ENCODE measurements at regions not wholly inside any gene's neighbourhood (a gene's known extent, or its start where the extent isn't known, plus 50 kb on each side); places are given as distances from the start of the nearest gene placed in this dataset.

DNA sequence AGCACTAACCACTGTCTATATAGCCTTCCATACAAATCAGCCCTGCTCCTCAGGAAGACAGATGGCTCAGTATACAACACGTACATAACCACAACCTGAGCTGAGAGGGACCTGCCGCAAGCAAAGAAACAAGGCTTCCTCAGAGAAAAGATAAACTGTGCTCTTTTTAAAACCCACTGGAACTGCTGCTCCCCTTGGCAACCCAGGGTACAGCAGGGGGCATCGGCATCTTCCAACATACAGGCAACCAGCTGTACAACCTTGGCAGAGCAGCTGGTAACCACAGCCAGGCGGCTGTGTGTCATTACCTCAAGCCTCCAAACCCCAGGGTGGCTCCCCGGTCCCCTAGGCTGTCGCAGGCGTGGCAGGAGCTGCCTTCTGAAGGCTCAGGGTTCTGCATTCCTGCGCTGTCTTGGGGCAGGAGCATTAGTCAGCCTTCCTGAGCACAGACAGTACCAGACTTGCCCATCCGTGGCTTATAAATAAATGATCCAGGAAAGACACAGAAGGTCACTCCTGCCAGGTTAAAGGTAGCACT lies 249.5 kb downstream of the ADGRG6 start:
- DNase-seq (ENCODE audit: low read depth, low spot score) = peak; percentile 94
- H3K4me3 ChIP-seq (ENCODE audit: low read length) = no peak overlapping the region

GRCh38 chr6:142558786-142559185 lies 257.0 kb downstream of the ADGRG6 start:
- DNase-seq (ENCODE audit: low read depth, low spot score) = no peak
- H3K4me3 ChIP-seq (ENCODE audit: low read length) = no peak overlapping the region

DNA sequence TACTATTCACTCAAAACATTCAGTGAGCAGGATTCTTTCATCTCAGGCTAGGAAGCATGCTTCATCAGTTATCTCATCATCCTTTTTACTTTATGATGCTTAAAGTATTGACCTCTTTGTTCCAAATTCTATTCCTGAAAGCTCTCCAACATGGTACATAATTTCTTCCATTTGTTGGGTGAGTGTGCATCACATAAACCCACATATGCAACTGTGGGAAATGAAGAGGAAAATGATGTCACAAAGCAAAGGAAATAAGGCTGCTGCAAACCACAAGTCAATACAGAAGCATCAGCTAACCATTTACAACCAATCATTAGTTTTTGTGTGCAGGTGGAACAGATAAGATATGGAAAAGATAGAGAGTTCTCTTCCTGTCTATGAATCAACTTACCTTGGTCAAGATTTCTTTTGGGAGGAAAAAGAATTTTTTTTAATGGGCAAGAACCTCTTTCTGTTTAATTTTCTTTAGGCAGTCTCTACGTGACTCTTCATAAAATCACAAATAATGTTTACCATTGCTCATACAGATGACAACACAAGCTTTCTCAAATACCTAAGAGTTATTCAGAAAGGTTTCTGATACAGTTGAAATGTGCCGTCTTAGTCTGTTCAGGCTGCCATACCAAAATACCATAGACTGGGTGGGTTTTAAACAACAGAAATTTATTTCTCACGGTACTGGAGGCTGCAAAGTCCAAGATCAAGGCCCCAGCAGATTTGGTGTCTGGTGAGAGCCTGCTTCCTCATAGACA lies 259.9 kb downstream of the ADGRG6 start:
- DNase-seq (ENCODE audit: low read depth, low spot score) = peak; percentile 73
- H3K4me3 ChIP-seq (ENCODE audit: low read length) = no peak overlapping the region

DNA sequence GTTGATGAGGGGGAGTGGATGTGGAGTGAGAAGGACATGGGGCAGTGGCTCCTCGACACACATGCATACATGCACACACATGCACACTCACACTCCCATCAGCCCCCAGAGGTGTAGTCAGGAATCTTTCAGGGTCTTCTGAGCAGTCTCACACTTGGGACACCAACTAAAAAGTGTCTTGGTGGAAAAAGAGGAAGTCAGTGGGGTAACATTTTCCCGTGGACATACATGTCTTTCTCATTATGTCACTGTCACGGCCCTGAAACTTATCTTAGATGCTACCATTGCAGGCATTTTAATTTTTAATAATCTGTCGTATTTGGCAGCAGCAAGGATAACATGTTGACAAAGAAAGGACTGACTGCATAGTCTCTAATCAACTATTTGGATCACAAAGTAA lies 261.1 kb downstream of the ADGRG6 start:
- H3K4me3 ChIP-seq (ENCODE audit: low read length) = no peak overlapping the region
- no peak for DNase-seq (ENCODE audit: low read depth, low spot score)

- H3K4me3 ChIP-seq (ENCODE audit: low read length) = no peak overlapping the region
- peak; percentile 44 for DNase-seq (ENCODE audit: low read depth, low spot score)
Observed at GRCh38 chr6:142566628-142567396, 265.0 kb downstream of the ADGRG6 start.

DNA sequence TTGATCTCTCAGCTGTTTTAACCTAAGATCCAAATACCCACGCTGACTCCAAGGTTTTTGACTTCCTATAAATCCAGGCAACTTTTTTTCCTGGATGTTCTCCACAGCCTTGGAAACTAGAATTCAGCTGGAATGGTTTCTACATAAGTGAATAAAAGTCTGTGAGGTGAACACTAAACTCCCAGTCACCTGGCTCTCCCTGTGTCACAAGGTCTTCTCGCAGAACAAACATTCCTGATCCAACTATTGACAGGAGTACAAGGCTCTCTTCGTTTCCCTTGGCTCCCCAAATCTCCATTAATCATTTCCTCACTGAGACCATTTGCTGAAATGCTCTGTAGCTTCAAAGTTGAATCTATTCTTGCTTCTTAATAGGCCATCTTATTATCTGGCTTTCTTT lies 265.7 kb downstream of the ADGRG6 start:
- no peak for DNase-seq (ENCODE audit: low read depth, low spot score)

DNA sequence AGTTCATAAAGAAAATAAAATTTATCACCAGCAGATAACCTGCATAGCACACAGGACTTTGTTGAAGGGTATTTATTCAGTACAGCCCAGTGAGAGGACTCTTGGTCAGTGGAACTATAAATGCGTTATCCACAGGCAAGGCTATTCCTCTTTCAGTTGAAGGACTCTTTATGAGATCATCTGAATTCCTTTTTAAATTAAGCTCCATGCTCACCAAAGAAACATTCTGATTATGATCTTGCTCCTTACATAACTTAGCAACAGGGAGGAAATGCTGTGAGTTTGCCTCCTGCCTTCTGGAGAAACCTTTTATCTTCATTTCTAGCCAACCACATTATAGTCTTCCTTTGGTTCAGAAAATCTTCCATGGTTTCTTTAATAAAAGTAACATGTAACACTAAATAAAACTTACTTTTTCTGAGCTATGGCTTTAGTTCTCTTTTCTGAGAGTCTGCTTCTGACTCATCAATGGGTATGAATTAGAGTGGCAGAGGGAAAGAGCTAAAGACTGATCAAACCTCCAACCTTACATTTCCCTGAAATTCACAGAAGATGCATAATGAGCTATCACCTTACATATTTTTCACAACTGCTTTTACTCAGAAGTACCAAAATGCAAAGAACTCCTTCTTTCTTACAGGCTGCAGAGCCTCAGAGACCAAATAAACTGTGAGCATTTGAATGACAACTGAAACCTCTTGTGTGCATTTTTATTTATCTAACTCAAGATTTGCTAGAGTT lies 267.2 kb downstream of the ADGRG6 start:
- no peak overlapping the region for H3K4me3 ChIP-seq (ENCODE audit: low read length)
- no peak for DNase-seq (ENCODE audit: low read depth, low spot score)

More for the DNA sequence above, 265.7 kb downstream of the ADGRG6 start:
- no peak overlapping the region for H3K4me3 ChIP-seq (ENCODE audit: low read length)

DNA sequence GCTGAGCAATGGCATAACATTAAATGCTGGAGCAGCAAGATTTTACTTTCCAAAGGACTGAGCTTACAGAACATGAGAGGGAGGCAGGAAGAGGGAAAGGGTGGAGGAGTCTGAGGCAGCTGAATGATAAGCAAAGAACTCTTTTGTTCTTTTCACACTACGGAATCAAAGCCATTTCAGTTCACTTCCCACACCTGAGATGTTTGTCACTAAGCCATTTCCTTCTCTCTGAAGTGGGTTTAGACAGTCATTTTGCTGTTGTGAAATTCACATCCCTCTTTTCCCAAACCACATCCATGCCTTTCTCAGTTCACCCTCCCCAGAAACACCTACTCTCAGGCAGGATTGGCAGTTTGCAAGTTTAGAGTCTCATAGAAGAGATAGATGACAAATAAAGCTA lies 267.9 kb downstream of the ADGRG6 start:
- no peak overlapping the region for H3K4me3 ChIP-seq (ENCODE audit: low read length)
- peak; percentile 84 for DNase-seq (ENCODE audit: low read depth, low spot score)

GRCh38 chr6:142570221-142570671 lies 268.4 kb downstream of the ADGRG6 start:
- H3K4me3 ChIP-seq (ENCODE audit: low read length) = no peak overlapping the region
- DNase-seq (ENCODE audit: low read depth, low spot score) = no peak

DNA sequence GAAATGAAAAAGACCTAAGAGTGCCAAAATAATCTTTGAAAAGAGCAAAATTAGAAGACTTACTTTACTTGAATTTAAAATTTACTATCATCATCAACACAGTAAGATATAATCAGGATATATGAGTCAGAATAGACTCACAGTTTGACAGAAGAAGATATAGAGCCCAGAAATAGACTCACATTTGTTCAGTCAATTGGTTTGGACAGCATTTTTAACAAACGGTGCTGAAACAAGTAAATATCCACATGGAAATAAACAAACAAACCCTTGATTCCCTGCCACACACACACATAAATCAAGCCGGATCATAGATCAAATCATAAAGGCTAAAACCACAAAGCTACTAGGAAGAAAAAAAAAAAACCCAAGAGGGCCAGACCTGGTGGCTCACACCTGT lies 291.1 kb downstream of the ADGRG6 start:
- no peak overlapping the region for H3K4me3 ChIP-seq (ENCODE audit: low read length)
- no peak for DNase-seq (ENCODE audit: low read depth, low spot score)

GRCh38 chr6:142597836-142598235 lies 296.0 kb downstream of the ADGRG6 start:
- no peak for DNase-seq (ENCODE audit: low read depth, low spot score)
- H3K4me3 ChIP-seq (ENCODE audit: low read length) = no peak overlapping the region

DNA sequence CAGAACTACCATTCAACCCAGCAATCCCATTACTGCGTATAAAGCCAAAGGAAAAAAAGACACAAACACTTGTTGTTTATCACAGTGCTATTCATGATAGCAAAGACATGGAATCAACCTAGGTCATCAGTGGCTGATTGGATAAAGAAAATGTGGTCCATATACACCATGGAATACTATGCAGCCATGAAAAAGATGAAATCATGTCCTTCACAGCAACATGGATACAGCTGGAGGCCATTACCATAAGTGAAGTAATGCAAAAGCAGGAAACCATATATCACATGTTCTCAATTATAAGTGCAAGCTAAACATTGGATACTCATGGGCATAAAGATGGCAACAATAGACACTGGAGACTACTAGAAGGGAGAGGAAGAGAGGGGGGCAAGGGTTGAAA lies 299.6 kb downstream of the ADGRG6 start:
- no peak for DNase-seq (ENCODE audit: low read depth, low spot score)
- no peak overlapping the region for H3K4me3 ChIP-seq (ENCODE audit: low read length)

DNA sequence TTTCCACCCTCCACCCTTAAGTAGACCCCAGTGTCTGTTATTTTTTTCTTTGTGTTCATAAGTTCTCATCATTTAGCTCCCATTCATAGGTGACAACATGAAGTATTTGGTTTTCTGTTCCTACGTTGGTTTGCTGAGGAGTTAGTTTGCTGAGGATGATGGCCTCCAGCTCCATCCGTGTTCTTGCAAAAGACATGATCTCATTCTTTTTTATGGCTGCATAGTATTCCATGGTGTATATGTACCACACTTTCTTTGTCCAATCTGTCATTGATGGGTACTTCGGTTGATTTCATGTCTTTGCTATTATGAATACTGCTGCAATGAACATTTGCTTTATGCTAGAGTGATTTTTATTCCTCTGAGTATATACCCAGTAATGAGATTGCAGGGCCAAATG lies 301.2 kb downstream of the ADGRG6 start:
- DNase-seq (ENCODE audit: low read depth, low spot score) = no peak

DNA sequence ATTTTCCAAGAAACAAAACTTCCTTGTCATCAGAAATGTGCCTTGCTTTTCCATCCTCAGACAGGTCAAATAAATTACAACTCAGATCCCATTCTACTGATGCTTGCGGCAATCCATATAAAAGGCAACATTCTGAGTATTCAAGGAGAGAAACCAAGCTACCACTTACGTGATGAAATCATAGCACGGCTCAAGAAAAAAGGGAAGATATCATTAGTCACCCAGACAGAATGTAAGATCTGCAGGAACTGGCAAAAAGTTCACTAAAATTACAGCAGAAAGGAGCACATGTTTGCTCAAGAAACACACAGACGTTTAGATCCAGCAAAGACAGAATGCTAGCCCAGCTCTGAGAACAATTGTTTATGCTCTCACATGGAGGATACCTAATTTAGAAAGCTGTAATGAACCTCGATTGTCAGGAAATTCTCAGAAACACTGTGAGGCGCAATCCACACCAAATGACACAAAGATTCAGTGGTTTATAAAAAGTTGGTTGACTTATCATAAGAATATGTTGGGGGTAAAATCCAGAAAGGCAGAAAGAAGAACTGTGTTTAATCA lies 304.2 kb downstream of the ADGRG6 start:
- H3K4me3 ChIP-seq (ENCODE audit: low read length) = no peak overlapping the region
- no peak for DNase-seq (ENCODE audit: low read depth, low spot score)

More for the DNA sequence above, 301.2 kb downstream of the ADGRG6 start:
- H3K4me3 ChIP-seq (ENCODE audit: low read length) = no peak overlapping the region

DNA sequence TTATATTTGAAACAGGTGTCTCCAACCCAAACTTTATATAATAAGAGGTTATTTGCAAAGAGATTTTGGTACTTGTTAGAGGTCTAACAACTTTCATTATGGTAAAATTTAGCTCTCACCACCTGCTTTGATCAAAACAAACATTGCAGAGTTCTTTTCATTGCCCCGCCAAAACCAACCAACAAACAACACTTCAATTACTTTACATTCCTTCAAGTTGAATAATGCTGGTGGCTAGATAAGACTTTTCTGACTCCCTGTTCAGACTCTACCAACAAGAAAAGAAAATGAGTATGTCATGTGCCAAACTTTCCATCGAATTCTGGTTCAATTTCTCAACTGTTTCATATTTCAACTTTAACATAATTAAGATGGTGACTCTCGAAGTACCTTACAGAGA lies 311.1 kb downstream of the ADGRG6 start:
- DNase-seq (ENCODE audit: low read depth, low spot score) = no peak
- no peak overlapping the region for H3K4me3 ChIP-seq (ENCODE audit: low read length)

DNA sequence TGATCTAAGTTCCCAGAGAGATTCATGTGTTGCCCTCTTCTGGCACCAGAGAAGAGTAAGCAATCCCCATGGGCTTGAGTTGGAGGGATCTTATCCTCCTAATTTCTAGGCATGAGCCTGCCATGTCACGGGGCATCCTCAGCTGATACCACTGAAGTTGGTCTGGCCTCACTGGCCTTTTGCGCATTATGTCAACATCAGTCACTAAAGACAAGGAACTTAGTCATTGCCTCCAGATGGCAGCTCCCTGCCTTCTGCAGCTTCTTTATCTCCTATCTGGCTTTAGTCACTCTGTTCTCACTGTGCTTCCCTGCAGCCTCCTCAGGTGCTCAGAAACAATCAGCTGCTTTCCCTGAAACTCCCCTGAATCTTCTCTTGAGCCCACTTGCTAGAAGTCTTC lies 312.2 kb downstream of the ADGRG6 start:
- no peak for DNase-seq (ENCODE audit: low read depth, low spot score)
- H3K4me3 ChIP-seq (ENCODE audit: low read length) = no peak overlapping the region

DNA sequence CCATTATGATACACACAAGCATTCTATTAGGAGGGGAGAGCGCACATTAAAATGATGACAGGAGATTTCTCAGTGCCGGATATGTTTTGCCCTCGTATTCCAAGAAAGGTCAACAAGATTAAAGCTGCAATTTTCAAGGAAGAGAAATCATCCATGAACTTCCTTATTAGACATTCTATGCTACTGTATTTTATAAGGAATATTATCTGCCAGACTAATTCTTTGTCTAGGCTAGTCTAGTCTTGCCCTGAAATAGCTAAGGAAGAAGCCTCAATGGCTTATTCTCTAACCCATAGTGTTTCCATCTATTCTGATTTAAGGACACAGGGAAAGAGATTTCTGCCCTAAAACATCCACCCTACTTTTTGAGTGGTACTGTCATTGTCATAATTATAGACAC lies 315.4 kb downstream of the ADGRG6 start:
- no peak for DNase-seq (ENCODE audit: low read depth, low spot score)
- no peak overlapping the region for H3K4me3 ChIP-seq (ENCODE audit: low read length)

GRCh38 chr6:142621822-142622221 lies 320.0 kb downstream of the ADGRG6 start:
- DNase-seq (ENCODE audit: low read depth, low spot score) = no peak
- H3K4me3 ChIP-seq (ENCODE audit: low read length) = no peak overlapping the region

DNA sequence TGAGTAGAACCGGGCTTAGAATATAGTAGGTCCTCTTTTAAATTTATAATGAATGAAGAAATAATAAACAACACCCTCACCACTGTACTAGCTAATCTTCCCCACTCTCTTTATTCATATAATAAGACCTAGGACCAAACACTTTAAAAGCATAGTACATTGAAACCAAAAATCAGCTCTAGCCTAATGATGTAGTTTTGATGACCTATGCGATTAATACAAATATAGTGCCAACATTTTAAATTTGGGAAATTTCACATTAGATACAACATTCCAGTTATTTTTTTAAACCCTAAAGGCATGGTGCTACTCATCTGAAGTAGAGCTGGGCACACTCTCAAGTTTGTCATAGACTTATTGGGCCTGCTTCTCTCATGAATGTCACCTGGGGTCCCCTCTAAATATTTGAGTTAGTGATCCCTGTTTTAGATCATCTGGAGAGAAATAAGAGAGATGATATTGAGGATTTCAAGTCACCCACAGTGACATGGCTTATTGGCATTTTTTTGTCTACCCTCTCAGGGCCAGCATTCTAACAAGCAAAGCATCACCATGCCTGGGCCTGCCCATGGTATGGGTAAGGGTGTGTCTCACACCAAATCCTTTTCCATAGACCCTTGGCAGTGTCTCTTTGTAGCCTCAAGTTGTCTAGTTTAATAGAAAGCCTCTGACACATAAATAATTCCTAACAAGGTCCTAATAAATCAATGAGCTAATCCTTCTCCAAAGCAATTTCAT lies 319.8 kb downstream of the HIVEP2 start:
- H3K4me3 ChIP-seq (ENCODE audit: low read length) = no peak overlapping the region
- DNase-seq (ENCODE audit: low read depth, low spot score) = no peak

All from Jurkat, Clone E6-1 (cell line).